Parathyroid adenoma (tissue), 2 donors: ENCODE measurements at regions not wholly inside any gene's neighbourhood (a gene's known extent, or its start where the extent isn't known, plus 50 kb on each side); places are given as distances from the start of the nearest gene placed in this dataset.

Source experiments
- H2AFZ ChIP-seq: fragments of 300-600 bp; sonication (generic); one replicate; pipeline ENCODE4 v1.7.0; 2017; ENCODE audit warnings: antibody characterized with exemption, mild to moderate bottlenecking
- H3K27ac ChIP-seq: fragments of 300-600 bp; sonication (generic); one replicate; pipeline ENCODE4 v1.7.0; 2017
- H3K27me3 ChIP-seq: fragments of 300-600 bp; sonication (generic); one replicate; pipeline ENCODE4 v1.7.0; 2017; ENCODE audit warnings: low read length; ENCODE audit not compliant: control insufficient read depth, insufficient read depth
- H3K36me3 ChIP-seq: fragments of 300-600 bp; sonication (generic); one replicate; pipeline ENCODE4 v1.7.0; 2017; ENCODE audit warnings: low read length; ENCODE audit not compliant: control insufficient read depth, insufficient read depth
- H3K4me1 ChIP-seq: fragments of 300-600 bp; sonication (generic); one replicate; pipeline ENCODE4 v1.7.0; 2017; ENCODE audit warnings: control low read depth
- H3K4me2 ChIP-seq: fragments of 300-600 bp; sonication (generic); one replicate; pipeline ENCODE4 v1.7.0; 2017; ENCODE audit warnings: low read length
- H3K4me3 ChIP-seq: fragments of 300-600 bp; sonication (generic); one replicate; pipeline ENCODE4 v1.7.0; 2017; ENCODE audit warnings: low read depth, low read length
- H3K79me2 ChIP-seq: fragments of 300-600 bp; sonication (generic); one replicate; pipeline ENCODE4 v1.7.0; 2017; ENCODE audit warnings: control low read depth
- H3K9ac ChIP-seq: fragments of 300-600 bp; sonication (generic); one replicate; pipeline ENCODE4 v1.7.0; 2017; ENCODE audit warnings: mild to moderate bottlenecking
- H3K9me3 ChIP-seq: fragments of 300-600 bp; sonication (generic); one replicate; pipeline ENCODE4 v1.7.0; 2017; ENCODE audit warnings: low read length; ENCODE audit not compliant: control insufficient read depth
- TF ChIP-seq, protein P1 (sequence below): fragments of 300-600 bp; sonication (generic); IDR thresholded peaks from one replicate; pipeline ENCODE4 v1.7.0; 2017; ENCODE audit warnings: antibody characterized with exemption, mild to moderate bottlenecking
- donor health status: primary hyperparathyroidism.

DNA sequence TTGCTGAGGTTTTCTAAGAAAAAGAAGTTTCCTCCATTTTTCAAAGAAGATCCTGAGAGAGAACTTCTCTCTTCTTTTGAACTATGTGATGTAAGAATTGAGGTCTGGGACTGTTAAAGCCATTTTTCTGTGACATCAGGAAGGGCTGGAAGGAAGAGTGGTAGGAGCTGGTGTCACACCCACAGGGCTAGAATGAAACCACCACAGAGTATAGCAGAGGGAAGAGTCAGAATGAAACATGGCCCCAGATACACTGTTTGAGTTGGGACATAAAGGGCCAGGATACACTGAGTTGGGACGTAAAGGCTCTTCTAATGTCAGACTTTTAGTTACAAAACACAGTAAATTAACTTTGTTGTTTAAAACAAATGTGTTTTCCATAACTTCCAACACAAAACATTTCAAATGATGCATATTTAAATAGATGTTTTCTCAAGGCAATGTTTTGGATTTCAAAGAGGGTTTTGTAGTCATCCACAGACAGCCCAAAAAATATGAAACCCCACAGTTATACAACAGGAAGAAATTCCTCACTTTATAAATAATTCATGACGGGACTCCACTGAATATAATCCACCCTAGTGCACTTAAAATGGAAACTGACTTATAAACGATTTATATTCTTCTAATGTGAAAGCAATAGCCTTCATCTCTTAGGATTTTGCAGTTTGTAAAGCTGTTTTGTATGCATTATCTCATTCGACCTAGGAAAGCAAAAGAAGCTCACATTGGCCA lies 72.5 kb downstream of the LIG4 start:
- H3K9me3 ChIP-seq: no peaks in the 10 kb centered on the region
- no peak overlapping the region for H3K4me2 ChIP-seq
- H3K27me3 ChIP-seq: no peaks in the 10 kb centered on the region
- no peaks in the 10 kb centered on the region for H3K79me2 ChIP-seq
- TF ChIP-seq, protein P1, sequence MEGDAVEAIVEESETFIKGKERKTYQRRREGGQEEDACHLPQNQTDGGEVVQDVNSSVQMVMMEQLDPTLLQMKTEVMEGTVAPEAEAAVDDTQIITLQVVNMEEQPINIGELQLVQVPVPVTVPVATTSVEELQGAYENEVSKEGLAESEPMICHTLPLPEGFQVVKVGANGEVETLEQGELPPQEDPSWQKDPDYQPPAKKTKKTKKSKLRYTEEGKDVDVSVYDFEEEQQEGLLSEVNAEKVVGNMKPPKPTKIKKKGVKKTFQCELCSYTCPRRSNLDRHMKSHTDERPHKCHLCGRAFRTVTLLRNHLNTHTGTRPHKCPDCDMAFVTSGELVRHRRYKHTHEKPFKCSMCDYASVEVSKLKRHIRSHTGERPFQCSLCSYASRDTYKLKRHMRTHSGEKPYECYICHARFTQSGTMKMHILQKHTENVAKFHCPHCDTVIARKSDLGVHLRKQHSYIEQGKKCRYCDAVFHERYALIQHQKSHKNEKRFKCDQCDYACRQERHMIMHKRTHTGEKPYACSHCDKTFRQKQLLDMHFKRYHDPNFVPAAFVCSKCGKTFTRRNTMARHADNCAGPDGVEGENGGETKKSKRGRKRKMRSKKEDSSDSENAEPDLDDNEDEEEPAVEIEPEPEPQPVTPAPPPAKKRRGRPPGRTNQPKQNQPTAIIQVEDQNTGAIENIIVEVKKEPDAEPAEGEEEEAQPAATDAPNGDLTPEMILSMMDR: no peak
- no peak overlapping the region for H3K9ac ChIP-seq
- no peaks in the 10 kb centered on the region for H3K36me3 ChIP-seq
- H3K4me1 ChIP-seq: no peaks in the 10 kb centered on the region
- no peak overlapping the region for H3K4me3 ChIP-seq
- no peak overlapping the region for H3K27ac ChIP-seq
- no peak overlapping the region for H2AFZ ChIP-seq

DNA sequence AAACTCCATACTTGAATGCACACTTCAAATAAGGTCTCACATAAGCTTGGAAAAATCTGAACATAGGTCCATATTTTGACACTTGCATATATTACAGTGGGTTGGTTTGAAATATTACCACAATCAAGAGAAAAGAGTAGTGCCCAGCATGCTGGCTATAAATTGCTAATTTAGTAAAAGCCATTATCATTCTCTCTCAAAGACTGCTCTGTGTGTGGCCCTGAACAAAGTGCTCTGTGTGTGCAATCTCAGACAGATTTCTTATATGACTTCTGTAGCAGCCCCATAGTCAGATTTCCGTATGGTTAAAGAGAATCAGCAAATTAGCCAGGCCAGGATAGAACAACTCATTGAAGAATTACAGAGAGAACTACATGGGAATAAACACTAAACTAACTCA lies 78.2 kb downstream of the LIG4 start:
- Histone ChIP-seq H3K9ac (no peak overlapping the region), H3K4me3 (no peak overlapping the region), H3K4me2 (no peak overlapping the region), H2AFZ (no peak overlapping the region), H3K27ac (no peak overlapping the region), H3K9me3 (no peaks in the 10 kb centered on the region), H3K79me2 (no peaks in the 10 kb centered on the region), H3K36me3 (no peaks in the 10 kb centered on the region), H3K4me1 (no peaks in the 10 kb centered on the region), H3K27me3 (no peaks in the 10 kb centered on the region)
- TF ChIP-seq, protein P1: no peak

DNA sequence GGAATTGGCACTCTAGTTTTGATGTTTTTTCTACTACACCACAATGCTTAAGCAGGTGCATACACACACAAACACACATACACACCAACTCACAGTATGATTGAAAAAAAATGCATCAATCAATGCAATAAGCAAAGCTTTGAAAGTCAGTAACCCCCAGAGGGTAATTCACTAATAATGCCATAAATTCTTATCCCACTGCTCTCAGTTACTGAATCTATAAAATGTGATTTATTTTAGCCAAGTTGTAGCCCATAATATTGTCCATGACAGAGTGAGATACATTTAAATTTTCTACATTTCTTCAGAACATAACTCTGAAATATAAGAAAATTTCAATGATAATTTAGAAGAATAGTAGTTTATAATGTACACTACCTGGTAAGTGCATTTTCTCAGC lies 87.9 kb downstream of the LIG4 start:
- TF ChIP-seq, protein P1: no peak
- H3K27ac ChIP-seq: no peak overlapping the region
- H3K79me2 ChIP-seq: no peaks in the 10 kb centered on the region
- no peak overlapping the region for H2AFZ ChIP-seq
- no peaks in the 10 kb centered on the region for H3K27me3 ChIP-seq
- no peaks in the 10 kb centered on the region for H3K4me1 ChIP-seq
- H3K9me3 ChIP-seq: no peaks in the 10 kb centered on the region
- no peak overlapping the region for H3K4me3 ChIP-seq
- no peak overlapping the region for H3K9ac ChIP-seq
- no peak overlapping the region for H3K4me2 ChIP-seq
- H3K36me3 ChIP-seq: no peaks in the 10 kb centered on the region

DNA sequence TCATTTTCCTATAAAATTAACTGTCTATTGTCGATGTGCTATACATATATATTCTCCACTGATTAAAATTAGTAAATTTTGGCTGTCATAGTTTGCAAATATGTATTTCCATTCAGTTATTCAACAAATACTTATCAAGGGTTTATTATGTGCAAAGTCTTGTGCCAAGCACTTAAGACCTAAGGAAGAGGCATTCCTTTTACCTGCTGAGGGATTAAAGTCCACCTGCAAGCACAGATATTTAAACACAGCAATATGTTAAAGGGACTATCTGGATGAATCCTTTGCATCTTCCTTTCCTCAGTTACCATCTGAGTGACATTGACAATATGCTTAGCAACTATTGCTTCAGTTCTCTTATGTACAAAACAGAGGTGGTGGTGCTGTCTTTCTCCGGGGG lies 89.3 kb downstream of the LIG4 start:
- TF ChIP-seq, protein P1: no peak
- Histone ChIP-seq H3K79me2 (no peaks in the 10 kb centered on the region), H3K9ac (no peak overlapping the region), H3K4me1 (no peaks in the 10 kb centered on the region), H3K36me3 (no peaks in the 10 kb centered on the region), H3K27me3 (no peaks in the 10 kb centered on the region), H2AFZ (no peak overlapping the region), H3K4me3 (no peak overlapping the region), H3K4me2 (no peak overlapping the region), H3K9me3 (no peaks in the 10 kb centered on the region), H3K27ac (no peak overlapping the region)

DNA sequence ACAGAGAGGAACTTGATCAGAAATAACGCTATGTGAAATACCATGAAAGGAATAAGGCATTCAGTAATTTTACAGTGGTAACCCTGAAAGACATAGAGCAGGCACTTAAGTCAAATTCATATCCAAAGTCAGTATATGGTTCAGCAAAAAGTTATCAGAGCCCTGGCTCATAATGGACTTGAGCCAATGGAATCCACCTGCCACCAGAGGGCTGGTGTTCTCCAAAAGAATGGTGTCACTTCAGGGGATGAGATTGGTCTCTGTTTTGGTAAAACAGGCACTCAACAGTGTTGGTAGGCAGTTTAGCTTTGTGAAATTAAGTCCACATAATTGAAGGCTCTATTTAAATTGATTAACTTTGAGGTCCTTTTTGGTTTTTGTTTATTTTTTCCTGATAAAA lies 93.9 kb downstream of the LIG4 start:
- H3K4me1 ChIP-seq: no peaks in the 10 kb centered on the region
- no peaks in the 10 kb centered on the region for H3K27me3 ChIP-seq
- H2AFZ ChIP-seq: no peak overlapping the region
- H3K9ac ChIP-seq: no peak overlapping the region
- H3K27ac ChIP-seq: no peak overlapping the region
- H3K4me2 ChIP-seq: no peak overlapping the region
- H3K36me3 ChIP-seq: no peaks in the 10 kb centered on the region
- no peaks in the 10 kb centered on the region for H3K9me3 ChIP-seq
- no peaks in the 10 kb centered on the region for H3K79me2 ChIP-seq
- no peak overlapping the region for H3K4me3 ChIP-seq
- TF ChIP-seq, protein P1: no peak
